Hepatocyte (in vitro differentiated cells): ENCODE measurements at regions not wholly inside any gene's neighbourhood (a gene's known extent, or its start where the extent isn't known, plus 50 kb on each side); places are given as distances from the start of the nearest gene placed in this dataset.

Experiments
- DNase-seq: peaks from one replicate; pipeline ENCODE4 v3.0.0-alpha.2; 2016; ENCODE audit warnings: low spot score
- H2AFZ ChIP-seq: fragments of 200-600 bp; sonication (generic); 2 replicates; pipeline ENCODE4 v1.6.0; 2016; ENCODE audit warnings: antibody characterized with exemption, mild to moderate bottlenecking
- H3K27ac ChIP-seq: fragments of 200-600 bp; sonication (generic); 2 replicates; pipeline ENCODE4 v1.5.1; 2016; ENCODE audit warnings: mild to moderate bottlenecking
- H3K27me3 ChIP-seq: fragments of 200-600 bp; sonication (generic); 2 replicates; pipeline ENCODE4 v1.6.1; 2016
- H3K36me3 ChIP-seq: fragments of 200-600 bp; sonication (generic); replicated peaks from 2 replicates; pipeline ENCODE4 v1.5.1; 2016; ENCODE audit warnings: low read depth; ENCODE audit not compliant: insufficient read depth
- H3K4me1 ChIP-seq: fragments of 200-600 bp; sonication (generic); 2 replicates; pipeline ENCODE4 v1.5.1; 2016; ENCODE audit warnings: mild to moderate bottlenecking, moderate library complexity; ENCODE audit not compliant: insufficient read depth
- H3K4me2 ChIP-seq: fragments of 200-600 bp; sonication (generic); 2 replicates; pipeline ENCODE4 v1.6.0; 2016
- H3K4me3 ChIP-seq: fragments of 200-600 bp; sonication (generic); 2 replicates; pipeline ENCODE4 v1.5.1; 2016; ENCODE audit warnings: mild to moderate bottlenecking
- H3K79me2 ChIP-seq: fragments of 200-600 bp; sonication (generic); 2 replicates; pipeline ENCODE4 v1.6.0; 2017; ENCODE audit warnings: mild to moderate bottlenecking
- H3K9me2 ChIP-seq: fragments of 200-600 bp; sonication (generic); replicated peaks from 2 replicates; pipeline ENCODE4 v1.6.0; 2017; ENCODE audit warnings: mild to moderate bottlenecking; ENCODE audit not compliant: insufficient read depth
- H3K9me3 ChIP-seq: fragments of 200-600 bp; sonication (generic); 2 replicates; pipeline ENCODE4 v1.5.1; 2016; ENCODE audit warnings: low read depth, mild to moderate bottlenecking
- H4K20me1 ChIP-seq: fragments of 200-600 bp; sonication (generic); 2 replicates; pipeline ENCODE4 v1.6.0; 2016; ENCODE audit warnings: mild to moderate bottlenecking; ENCODE audit not compliant: insufficient read depth, poor library complexity, severe bottlenecking
- EZH2 ChIP-seq: fragments of 200-600 bp; sonication (generic); IDR thresholded peaks from 2 replicates; pipeline ENCODE4 v1.6.1; 2016; ENCODE audit warnings: antibody characterized with exemption, mild to moderate bottlenecking, borderline replicate concordance
- EZH2phosphoT487 ChIP-seq: fragments of 200-600 bp; sonication (generic); IDR thresholded peaks from one replicate; pipeline ENCODE4 v1.6.1; 2018; ENCODE audit warnings: antibody characterized with exemption, mild to moderate bottlenecking, low read depth, moderate library complexity; ENCODE audit not compliant: unreplicated experiment, severe bottlenecking
- WGBS: methylation state at CpG from one replicate; pipeline ENCODE4 v1.1.6; 2016; ENCODE audit warnings: low lambda C conversion rate; ENCODE audit errors: missing lambda C conversion rate; 5-methylcytosine and 5-hydroxymethylcytosine counted together
- TF ChIP-seq, protein P1 (sequence below): fragments of 200-600 bp; sonication (generic); IDR thresholded peaks from 2 replicates; pipeline ENCODE4 v1.5.1; 2016; ENCODE audit warnings: antibody characterized with exemption, mild to moderate bottlenecking; ENCODE audit not compliant: poor library complexity

DNA sequence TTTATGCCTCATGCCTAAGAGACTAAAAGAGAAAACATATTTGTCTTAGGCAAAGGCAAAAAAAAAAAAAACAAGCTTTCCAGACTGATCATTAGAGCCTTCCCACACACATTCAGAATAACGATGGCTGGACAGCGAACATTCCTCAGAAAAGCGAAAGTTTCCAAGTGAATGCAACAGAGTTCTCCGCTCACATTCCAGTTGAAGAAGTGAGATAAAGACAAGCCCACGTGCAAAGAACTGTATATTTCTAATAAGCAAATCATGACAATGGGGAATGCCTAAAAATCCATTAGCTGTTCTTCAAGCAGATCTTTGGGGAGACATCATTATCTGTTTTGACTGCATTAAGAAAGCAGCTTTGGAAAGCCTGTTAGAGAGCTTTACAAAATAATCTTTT is 347.9 kb downstream of the METTL4 start:
- Histone ChIP-seq H3K36me3 (no peaks in the 10 kb centered on the region), H4K20me1 (no peaks in the 10 kb centered on the region), H3K4me3 (no peak overlapping the region), H3K79me2 (no peaks in the 10 kb centered on the region), H3K27me3 (no peaks in the 10 kb centered on the region), H3K4me1 (peaks cover 6% of the 10 kb centered on the region), H3K9me3 (no peaks in the 10 kb centered on the region), H3K9me2 (no peaks in the 10 kb centered on the region), H3K4me2 (peak overlapping the region; percentile 71), H2AFZ (peak overlapping the region; percentile 7), H3K27ac (peak overlapping the region; percentile 10)
- WGBS: 22% methylated on average over 5 of the region's 5 CpGs
- peak; percentile 35 for DNase-seq
- TF ChIP-seq EZH2 (no peak), EZH2phosphoT487 (no peak)
- TF ChIP-seq, protein P1, sequence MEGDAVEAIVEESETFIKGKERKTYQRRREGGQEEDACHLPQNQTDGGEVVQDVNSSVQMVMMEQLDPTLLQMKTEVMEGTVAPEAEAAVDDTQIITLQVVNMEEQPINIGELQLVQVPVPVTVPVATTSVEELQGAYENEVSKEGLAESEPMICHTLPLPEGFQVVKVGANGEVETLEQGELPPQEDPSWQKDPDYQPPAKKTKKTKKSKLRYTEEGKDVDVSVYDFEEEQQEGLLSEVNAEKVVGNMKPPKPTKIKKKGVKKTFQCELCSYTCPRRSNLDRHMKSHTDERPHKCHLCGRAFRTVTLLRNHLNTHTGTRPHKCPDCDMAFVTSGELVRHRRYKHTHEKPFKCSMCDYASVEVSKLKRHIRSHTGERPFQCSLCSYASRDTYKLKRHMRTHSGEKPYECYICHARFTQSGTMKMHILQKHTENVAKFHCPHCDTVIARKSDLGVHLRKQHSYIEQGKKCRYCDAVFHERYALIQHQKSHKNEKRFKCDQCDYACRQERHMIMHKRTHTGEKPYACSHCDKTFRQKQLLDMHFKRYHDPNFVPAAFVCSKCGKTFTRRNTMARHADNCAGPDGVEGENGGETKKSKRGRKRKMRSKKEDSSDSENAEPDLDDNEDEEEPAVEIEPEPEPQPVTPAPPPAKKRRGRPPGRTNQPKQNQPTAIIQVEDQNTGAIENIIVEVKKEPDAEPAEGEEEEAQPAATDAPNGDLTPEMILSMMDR: no peak

DNA sequence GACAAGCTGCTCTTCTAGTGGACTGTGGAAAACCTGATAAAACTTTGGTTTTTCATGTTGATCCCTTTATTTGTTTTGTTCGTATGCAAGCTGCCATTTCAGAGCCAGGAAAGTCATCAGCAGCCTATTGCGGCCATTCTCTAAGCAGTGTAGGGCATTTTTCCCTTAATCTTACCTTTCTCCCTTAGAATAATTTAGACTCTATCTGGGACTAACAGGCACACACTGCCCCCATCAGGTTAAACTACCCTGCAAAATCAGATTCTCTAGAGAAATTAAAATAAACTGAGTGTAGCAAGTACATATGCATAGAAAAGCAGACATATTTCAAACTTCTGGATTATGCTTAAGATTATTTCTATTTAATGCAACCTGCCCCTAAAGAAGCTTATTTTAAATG is 347.5 kb downstream of the METTL4 start:
- 5% methylated on average over 2 of the region's 2 CpGs for WGBS
- no peak overlapping the region for H3K27ac ChIP-seq
- H3K79me2 ChIP-seq: no peaks in the 10 kb centered on the region
- TF ChIP-seq, protein P1: peak; percentile 74
- TF ChIP-seq EZH2: no peak
- DNase-seq: peak; percentile 58
- H3K4me1 ChIP-seq: peaks cover 6% of the 10 kb centered on the region
- peak overlapping the region; percentile 7 for H2AFZ ChIP-seq
- H3K36me3 ChIP-seq: no peaks in the 10 kb centered on the region
- no peaks in the 10 kb centered on the region for H3K27me3 ChIP-seq
- no peaks in the 10 kb centered on the region for H3K9me3 ChIP-seq
- H4K20me1 ChIP-seq: no peaks in the 10 kb centered on the region
- peak overlapping the region; percentile 71 for H3K4me2 ChIP-seq
- H3K4me3 ChIP-seq: no peak overlapping the region
- no peaks in the 10 kb centered on the region for H3K9me2 ChIP-seq

DNA sequence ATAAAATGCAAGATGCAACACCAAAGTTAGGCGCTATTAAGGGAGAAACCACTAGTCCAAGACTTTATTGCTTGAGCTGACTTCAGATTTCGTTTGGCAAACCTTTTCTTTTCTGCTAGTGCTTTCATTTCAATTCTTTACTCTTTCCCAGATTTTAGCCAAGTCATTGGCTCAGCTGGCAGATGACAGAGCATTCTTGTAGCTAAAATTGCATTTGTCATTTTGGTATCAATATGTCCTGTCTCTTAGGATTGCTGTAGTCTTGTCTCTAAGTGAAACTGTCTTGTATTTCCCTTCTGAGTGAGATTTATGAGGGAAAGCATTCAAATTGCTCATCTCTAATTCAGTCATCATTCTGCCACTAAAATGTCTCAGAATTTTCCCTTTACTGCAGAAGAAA is 335.1 kb downstream of the METTL4 start:
- no peaks in the 10 kb centered on the region for H3K79me2 ChIP-seq
- no peak overlapping the region for H3K4me3 ChIP-seq
- H3K27ac ChIP-seq: no peak overlapping the region
- 86% methylated on average over 2 of the region's 2 CpGs for WGBS
- TF ChIP-seq, protein P1: no peak
- TF ChIP-seq EZH2: no peak
- no peak for TF ChIP-seq EZH2phosphoT487
- H3K4me1 ChIP-seq: peaks cover 21% of the 10 kb centered on the region
- no peak overlapping the region for H2AFZ ChIP-seq
- DNase-seq: no peak
- H3K36me3 ChIP-seq: no peaks in the 10 kb centered on the region
- H3K9me2 ChIP-seq: no peaks in the 10 kb centered on the region
- H3K27me3 ChIP-seq: no peaks in the 10 kb centered on the region
- H4K20me1 ChIP-seq: no peaks in the 10 kb centered on the region
- no peak overlapping the region for H3K4me2 ChIP-seq
- H3K9me3 ChIP-seq: no peaks in the 10 kb centered on the region

GRCh38 chr18:2237706-2238105 is 333.6 kb downstream of the METTL4 start:
- Histone ChIP-seq H3K36me3 (no peaks in the 10 kb centered on the region), H4K20me1 (no peaks in the 10 kb centered on the region), H3K27me3 (no peaks in the 10 kb centered on the region), H3K4me1 (peaks cover 21% of the 10 kb centered on the region), H3K9me2 (no peaks in the 10 kb centered on the region), H3K4me2 (peak overlapping the region; percentile 35), H3K27ac (no peak overlapping the region), H2AFZ (peak overlapping the region; percentile 28), H3K79me2 (no peaks in the 10 kb centered on the region), H3K9me3 (no peaks in the 10 kb centered on the region), H3K4me3 (no peak overlapping the region)
- WGBS: 21% methylated on average over 7 of the region's 7 CpGs
- TF ChIP-seq EZH2phosphoT487: no peak
- no peak for DNase-seq
